Lung (tissue), 11 donors: ENCODE measurements at regions not wholly inside any gene's neighbourhood (a gene's known extent, or its start where the extent isn't known, plus 50 kb on each side); places are given as distances from the start of the nearest gene placed in this dataset.
A peak's percentile ranks its signal among the peaks of the same experiment; 100 is the strongest.

Source experiments
- ATAC-seq: fragments of 200-7000 bp; cut with Tn5 transposase; one replicate; pipeline ENCODE4 v1.9.1; 2020; ENCODE audit warnings: moderate number of reproducible peaks; ENCODE audit not compliant: insufficient read depth, low FRiP score
- DNase-seq, 3 donors: peaks; one replicate each; pipeline ENCODE4 v3.0.0-alpha.2; 2013 to 2017
- H3K27ac ChIP-seq, 2 donors: one replicate each; pipeline ENCODE4 v1.5.1; 2013; ENCODE audit warnings: mild to moderate bottlenecking in 2 of 2, moderate library complexity in 2 of 2, control low read depth in 1 of 2, inconsistent platforms in 1 of 2, low read depth in 1 of 2, low read length in 1 of 2
- H3K27me3 ChIP-seq, 3 donors: one replicate each; pipeline ENCODE4 v1.5.1; 2013; ENCODE audit warnings: low read length in 2 of 3; ENCODE audit not compliant: control insufficient read depth in 3 of 3, insufficient read depth in 3 of 3
- H3K36me3 ChIP-seq, 4 donors: one replicate each; pipeline ENCODE4 v1.5.1; 2013; ENCODE audit warnings: low read length in 4 of 4, mild to moderate bottlenecking in 1 of 4, moderate library complexity in 1 of 4; ENCODE audit not compliant: control insufficient read depth in 4 of 4, insufficient read depth in 4 of 4
- H3K4me1 ChIP-seq, 5 donors: one replicate each; pipeline ENCODE4 v1.5.1; 2013; ENCODE audit warnings: low read length in 5 of 5, mild to moderate bottlenecking in 2 of 5, moderate library complexity in 1 of 5; ENCODE audit not compliant: control insufficient read depth in 5 of 5, insufficient read depth in 5 of 5
- H3K4me3 ChIP-seq: one replicate; pipeline ENCODE4 v1.5.1; 2013; ENCODE audit warnings: mild to moderate bottlenecking, control low read depth, moderate library complexity
- H3K9ac ChIP-seq, 2 donors: one replicate each; pipeline ENCODE4 v1.5.1; 2013; ENCODE audit warnings: low read length in 2 of 2, control low read depth in 1 of 2; ENCODE audit not compliant: insufficient read depth in 1 of 2
- H3K9me3 ChIP-seq, 4 donors: one replicate each; pipeline ENCODE4 v1.5.1; 2013; ENCODE audit warnings: low read length in 3 of 4, mild to moderate bottlenecking in 1 of 4, moderate library complexity in 1 of 4; ENCODE audit not compliant: control insufficient read depth in 4 of 4, insufficient read depth in 3 of 4
- CTCF ChIP-seq: IDR thresholded peaks from 2 replicates; pipeline ENCODE4 v1.5.1; 2012; ENCODE audit warnings: mild to moderate bottlenecking; ENCODE audit errors: control extremely low read depth, extremely low read depth
- WGBS, 2 donors: extraction: QIAGEN DNeasy Blood & Tissue Kit; methylation state at CpG; one replicate each; pipeline ENCODE4 v1.1.7; 2013; 5-methylcytosine and 5-hydroxymethylcytosine counted together
- donor health status: control.
- donor health status: control.
- donor health status: Bipolar disorder and iron deficiency.
- donor health status: healthy.
- donor health status: DM: yes; HTN: yes; CAD: no.

- Histone ChIP-seq H3K4me3 (no peak overlapping the region), H3K9me3 (no peaks in the 10 kb centered on the region), H3K36me3 (no peaks in the 10 kb centered on the region), H3K27ac (no peak overlapping the region), H3K27me3 (no peaks in the 10 kb centered on the region), H3K4me1 (no peaks in the 10 kb centered on the region), H3K9ac (no peak overlapping the region)
- 74 to 96% methylated on average over 3 of the region's 3 CpGs for WGBS, 2 donors
- no peak for ATAC-seq
- DNase-seq = no peak
- no peak for TF ChIP-seq CTCF
Observed at GRCh38 chrX:124940531-124940930, 379.1 kb upstream of the TEX13C start.

- H3K4me3 ChIP-seq = no peak overlapping the region
- H3K9me3 ChIP-seq = no peaks in the 10 kb centered on the region
- no peaks in the 10 kb centered on the region for H3K27me3 ChIP-seq
- no peak overlapping the region for H3K27ac ChIP-seq
- no peak for DNase-seq
- no peak overlapping the region for H3K9ac ChIP-seq
- no peaks in the 10 kb centered on the region for H3K36me3 ChIP-seq
- TF ChIP-seq CTCF = no peak
- ATAC-seq = no peak
- H3K4me1 ChIP-seq = no peaks in the 10 kb centered on the region
Observed at GRCh38 chrX:124954402-124954801, 365.3 kb upstream of the TEX13C start.

GRCh38 chrX:124960454-124960853 lies 359.2 kb upstream of the TEX13C start:
- 61 to 78% methylated on average over 2 of the region's 2 CpGs for WGBS, 2 donors
- Histone ChIP-seq H3K36me3 (no peaks in the 10 kb centered on the region), H3K9ac (no peak overlapping the region), H3K4me1 (no peaks in the 10 kb centered on the region), H3K4me3 (no peak overlapping the region), H3K27me3 (peaks cover 0 to under 1% (median 0%) of the 10 kb centered on the region in 3 donors), H3K9me3 (no peaks in the 10 kb centered on the region), H3K27ac (no peak overlapping the region)
- peak in 1 of 3 donors; percentile 2 for DNase-seq
- no peak for ATAC-seq
- TF ChIP-seq CTCF = no peak

- TF ChIP-seq CTCF = no peak
- H3K4me1 ChIP-seq = no peaks in the 10 kb centered on the region
- H3K27me3 ChIP-seq = peaks cover 0 to 3% (median 0%) of the 10 kb centered on the region in 3 donors
- WGBS, 2 donors = 42 to 70% methylated on average over 2 of the region's 2 CpGs
- H3K9me3 ChIP-seq = no peaks in the 10 kb centered on the region
- no peak within 1 kb of the TSS for H3K27ac ChIP-seq
- DNase-seq (no peak), ATAC-seq (no peak)
- no peaks in the 10 kb centered on the region for H3K36me3 ChIP-seq
- H3K9ac ChIP-seq = no peak within 1 kb of the TSS
- no peak within 1 kb of the TSS for H3K4me3 ChIP-seq
Observed at GRCh38 chrX:124963717-124964116, 356.0 kb upstream of the TEX13C start, which contains the start of gene TENM1. TSS of gene TENM1 (minus strand) at chrX:124963817.
